Epidermal melanocyte (primary cell): ENCODE measurements at regions not wholly inside any gene's neighbourhood (a gene's known extent, or its start where the extent isn't known, plus 50 kb on each side); places are given as distances from the start of the nearest gene placed in this dataset.
A peak's percentile ranks its signal among the peaks of the same experiment; 100 is the strongest.

Source experiments
- DNase-seq: peaks from one replicate; pipeline ENCODE4 v3.0.0; 2011; ENCODE audit warnings: low spot score; ENCODE audit not compliant: insufficient read length

DNA sequence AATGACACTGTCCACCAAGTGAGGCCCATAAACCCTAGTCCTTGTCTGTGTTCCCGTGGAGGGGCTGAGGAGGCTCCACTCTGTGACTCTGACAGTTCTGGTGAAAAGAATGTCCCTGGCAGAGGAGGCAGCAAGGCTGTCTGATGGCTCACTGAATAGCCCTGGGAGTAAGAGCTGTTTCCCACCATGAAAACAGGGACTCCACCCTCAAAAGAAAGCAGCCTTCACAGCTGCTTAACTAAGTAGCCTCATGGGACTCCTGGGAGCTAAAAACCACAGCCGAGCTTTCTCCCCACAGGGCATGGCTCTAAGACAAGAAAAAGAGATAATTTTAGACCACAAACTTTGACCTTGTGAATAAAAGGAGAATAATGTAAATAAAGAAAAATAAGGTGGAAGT is 135.1 kb upstream of the FRY start:
- peak; percentile 85 for DNase-seq

- DNase-seq = no peak
These were observed 133.0 kb upstream of the FRY start for GRCh38 chr13:31898378-31899071.

DNA sequence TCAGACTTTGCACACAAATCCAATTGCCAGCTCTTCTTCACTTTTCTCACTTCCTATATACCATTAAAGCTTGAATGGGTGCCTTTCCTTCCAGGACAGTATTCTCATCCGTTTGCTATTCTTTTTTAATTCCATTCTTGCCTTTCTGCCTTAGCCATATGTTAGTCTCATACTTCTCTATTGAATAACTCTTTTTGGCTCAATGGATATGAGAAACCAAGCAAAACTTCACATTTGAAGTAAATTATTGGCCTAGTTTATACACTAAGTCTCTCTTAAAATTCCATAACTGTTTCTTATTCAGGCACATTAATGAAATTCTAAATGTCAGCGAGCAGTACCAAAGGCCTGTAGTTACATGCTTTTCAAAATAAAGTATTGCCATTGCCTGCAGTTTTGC is 129.6 kb upstream of the FRY start:
- DNase-seq = no peak

DNA sequence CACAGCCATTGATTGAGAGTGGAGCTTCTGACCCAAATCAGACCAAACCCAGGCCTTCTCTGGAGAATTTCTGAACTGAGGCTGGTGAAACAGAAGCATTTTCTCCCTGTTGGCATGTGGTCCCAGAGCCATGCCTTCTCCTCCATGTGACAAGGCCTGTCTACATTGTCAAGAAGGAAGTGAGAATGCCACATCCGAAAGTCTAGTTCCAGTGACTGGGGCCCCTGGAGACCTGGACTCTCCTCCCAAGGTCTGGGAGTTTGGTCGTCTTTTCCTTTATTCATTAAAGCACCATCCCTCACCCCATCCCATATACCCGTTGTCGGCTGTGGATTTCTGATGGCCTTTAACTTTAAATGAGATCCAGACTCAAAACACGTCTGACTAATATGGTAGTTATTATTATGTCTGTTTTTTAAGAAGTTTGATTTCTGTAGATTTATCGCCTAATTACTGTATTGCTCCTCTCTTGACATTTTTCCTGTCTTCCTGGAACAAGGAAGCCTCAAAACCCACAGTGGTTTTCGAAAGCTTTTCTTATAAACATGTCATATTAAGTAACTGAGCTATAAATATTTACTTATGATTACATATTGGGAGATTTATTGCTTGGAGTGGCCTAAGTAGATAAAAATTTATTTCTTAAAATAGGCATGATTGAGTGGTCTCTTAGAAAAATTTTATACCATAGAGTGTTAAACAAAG is 128.3 kb upstream of the FRY start:
- no peak for DNase-seq

GRCh38 chr13:31904941-31905824 is 126.4 kb upstream of the FRY start:
- no peak for DNase-seq

GRCh38 chr13:31905961-31906360 is 125.6 kb upstream of the FRY start:
- no peak for DNase-seq

DNA sequence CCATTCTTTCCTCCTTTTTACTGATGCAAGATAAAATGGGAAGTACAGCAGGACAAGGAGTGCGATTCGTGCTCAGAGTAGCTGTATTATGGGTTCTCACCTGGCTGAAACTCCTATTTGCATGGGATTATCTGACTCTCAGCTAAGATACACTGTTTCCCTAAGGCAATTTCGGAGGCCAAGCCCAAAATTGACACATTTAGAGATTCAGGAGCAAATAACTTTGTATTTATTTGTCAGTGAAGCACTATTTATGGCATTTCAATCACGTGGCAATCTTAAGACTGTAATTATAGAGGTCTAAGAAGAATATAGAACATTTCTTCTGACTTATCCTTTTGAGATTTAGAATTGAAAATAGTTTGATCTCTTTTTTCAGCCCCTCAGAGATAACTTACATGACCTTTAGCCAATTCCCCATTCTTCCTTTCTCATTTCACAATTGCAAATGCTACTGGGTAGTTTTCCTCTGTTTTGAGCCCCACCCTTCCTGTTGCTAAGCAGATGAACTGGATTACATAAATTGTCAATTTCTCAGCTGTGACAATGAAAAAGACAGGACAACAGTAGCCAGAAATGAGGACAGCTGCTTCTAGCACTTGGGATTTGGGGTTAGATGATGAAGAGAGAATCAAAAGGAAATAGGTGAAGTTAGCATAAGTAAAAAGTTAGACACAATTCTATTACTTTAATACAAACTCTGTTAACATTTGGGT is 122.7 kb upstream of the FRY start:
- no peak for DNase-seq

GRCh38 chr13:31909864-31910551 is 121.6 kb upstream of the FRY start:
- DNase-seq = no peak

- DNase-seq = no peak
These were observed 120.9 kb upstream of the FRY start for GRCh38 chr13:31910633-31911032.

DNA sequence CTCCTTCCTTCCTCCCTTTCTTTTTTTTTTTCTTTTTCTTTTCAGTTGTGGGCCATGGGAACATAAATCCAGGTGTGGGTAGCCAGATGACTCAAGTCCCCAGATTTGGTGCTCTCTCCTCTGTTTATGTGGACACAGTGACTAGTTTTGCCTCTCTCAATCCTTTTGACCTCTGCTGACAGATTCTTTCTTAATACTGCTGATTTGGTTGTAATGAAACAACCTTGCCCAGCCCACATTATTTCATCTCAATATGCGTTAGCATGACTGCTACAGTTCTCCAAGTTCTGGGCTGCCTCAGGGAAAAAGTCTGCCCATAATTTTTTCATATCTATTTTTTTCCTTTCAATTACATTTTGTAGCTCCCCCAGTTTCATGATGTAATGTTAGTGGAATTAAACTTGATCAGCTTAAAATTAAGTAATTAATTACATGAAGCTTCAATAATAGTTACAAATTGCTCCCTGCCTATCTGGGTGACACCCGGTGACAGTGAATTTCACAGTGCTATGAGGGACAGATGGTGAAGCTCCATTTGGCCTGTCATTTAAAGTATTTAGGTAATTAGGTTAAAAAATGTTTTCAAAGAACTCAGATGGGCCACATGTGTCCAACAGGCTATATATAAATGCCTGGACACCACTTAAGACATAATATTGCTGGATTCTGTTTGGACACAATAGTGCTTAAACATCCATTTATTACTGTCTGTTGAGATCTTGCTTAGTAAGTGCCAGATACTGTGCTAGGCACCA is 118.8 kb upstream of the FRY start:
- no peak for DNase-seq

DNA sequence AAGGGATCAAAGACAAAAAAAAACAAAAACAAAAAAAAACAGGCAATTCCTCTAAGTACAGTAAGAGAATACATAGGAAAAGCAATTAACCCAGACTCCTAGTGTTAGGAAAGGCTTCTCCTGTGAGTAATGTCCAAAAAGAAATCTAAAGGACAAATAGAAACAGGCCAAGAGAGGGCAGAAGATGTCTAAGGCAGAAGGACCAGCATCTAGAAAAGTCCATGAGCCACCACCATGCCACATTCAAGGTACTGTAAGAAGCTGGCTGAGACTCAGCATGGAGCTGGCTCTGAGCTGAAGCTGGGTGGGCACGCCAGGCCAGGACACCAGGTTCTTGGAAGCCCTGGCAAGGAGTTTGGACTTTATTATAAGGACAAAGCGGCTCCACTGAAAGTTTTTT is 118.1 kb upstream of the FRY start:
- no peak for DNase-seq

DNA sequence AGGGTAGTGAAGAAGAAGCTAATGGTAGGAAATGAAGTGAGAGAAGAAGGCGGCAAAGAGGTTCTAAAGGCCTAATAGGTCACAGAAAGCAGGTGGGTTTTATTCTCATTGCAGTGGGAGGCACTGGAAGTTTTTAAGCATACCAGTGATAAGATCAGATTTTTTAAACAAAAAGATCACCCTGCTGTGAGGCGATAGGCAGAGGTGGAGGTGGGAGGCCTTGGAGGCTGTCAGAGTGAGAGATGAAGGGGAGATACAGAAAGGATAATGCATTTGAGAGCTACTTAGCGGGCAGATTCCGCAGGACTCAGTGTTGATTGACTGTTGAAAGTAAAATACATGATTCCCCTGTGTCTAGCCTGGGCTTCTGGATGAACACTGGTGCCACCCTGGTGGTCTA is 116.7 kb upstream of the FRY start:
- DNase-seq = no peak

DNA sequence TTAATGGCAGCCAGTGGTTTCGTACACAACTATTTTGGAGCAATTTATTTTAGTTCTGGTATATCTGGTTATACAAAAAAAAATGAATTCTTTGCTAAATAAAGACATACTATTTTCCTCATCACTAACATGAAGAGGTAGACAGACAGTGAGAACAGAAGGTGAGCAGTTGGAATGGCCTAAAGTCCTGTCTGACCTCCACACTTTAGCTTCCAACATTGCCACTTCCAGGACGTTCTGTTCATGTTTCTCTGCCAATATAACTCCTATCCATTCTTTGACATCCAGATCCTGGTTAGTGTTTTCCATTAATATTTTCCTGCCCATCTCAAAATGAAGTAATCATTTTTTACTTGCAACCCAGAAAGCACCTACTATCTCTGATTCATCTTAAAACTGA is 112.9 kb upstream of the FRY start:
- DNase-seq = no peak

- DNase-seq = no peak
These were observed 112.3 kb upstream of the FRY start for GRCh38 chr13:31919241-31919640.

DNA sequence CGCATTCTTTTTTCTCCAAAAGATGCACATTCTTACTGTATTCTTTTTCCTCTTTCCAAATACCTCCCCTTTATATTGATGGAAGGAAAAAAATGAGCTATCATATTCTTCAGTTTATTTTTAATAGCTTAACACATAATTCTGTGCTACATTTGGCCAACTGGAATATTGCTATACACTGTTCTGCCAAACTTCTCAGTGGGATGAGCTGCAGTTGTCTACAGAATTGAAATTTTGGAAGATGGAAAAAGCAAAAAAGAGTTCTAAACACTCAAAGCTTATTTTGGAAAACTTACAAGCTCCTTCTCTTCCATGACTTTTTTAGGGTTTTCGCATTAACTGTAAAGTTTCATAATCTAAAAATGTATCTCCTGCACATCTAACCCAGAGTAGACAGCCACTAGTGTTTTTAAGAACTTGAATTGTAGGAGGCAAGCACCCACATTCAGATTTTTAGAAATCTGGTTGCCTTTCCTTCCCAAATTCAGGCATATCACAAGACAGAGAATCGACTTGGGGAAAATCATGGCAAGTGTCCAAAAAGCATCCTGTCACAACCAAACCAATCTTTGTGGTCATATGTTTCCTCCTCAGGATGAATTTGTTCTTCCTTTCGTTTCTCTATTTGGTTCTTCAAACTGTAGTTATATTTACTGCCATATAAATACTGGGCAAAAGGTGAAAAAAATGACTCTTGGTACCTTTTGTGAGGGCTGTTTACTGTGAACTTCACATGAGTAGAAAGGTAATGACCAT is 111.4 kb upstream of the FRY start:
- no peak for DNase-seq

DNA sequence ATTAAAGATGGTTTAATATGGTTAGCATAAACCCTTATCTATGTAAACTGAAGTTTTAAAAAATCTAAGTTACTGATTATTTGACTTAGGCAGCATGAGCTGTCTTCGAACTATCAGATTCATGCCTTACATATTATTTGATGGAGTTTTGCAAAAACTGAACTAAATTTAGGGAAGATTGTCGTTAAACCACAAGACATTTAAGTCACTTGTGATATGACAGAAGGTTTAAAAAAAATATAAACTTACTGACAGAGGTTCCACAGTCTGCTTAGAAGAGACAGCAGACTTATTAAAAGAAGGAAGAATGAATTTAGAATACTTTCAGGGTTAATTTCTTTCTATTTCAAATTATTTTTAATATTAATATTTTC is 110.9 kb upstream of the FRY start:
- no peak for DNase-seq

DNA sequence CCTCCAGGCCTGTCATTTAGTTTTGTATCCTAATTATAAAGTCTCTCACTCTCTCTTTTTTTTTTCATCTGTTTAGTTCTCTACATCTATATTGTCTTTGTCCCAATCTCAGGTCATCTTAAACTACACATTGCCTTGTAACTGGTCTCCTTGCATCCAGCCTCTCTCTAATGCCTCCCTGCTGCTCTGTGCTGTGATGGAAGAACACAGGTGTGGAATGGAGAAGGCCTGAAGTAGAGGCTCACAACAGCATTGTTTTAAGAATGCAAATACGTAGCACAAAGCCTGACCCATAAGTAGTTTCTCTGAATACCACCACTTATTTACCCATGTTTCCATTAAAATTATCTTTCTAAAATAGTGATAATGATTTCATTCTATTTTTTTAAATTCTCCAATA is 108.8 kb upstream of the FRY start:
- no peak for DNase-seq

DNA sequence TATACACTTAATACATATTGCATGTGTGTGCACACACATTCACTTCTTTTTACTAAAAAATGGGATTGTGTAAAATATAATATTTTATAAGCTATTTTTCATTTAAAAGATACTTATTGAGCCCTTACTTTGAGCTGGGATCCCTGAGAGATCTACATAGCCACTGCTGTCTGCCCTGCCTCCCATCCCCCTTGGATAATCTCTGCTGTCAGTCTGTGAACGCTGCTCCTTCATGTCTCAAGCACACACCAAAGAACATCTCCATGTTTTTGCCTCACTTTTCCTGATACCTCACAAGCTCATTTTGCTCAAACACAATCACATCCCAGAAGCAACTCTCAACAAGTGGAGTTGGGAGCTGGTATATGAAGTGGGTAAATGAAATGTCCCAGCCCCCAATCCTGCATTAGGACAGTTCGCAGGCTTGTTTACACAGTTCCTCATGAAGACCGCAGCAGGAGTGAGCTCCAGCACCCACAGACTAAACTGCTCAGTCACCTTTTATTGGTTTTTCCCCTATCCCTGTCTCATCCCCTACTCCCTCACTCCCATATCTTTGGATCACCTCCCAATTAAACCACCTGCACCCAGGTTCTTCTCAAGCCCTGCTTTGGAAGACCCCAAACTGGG is 108.3 kb upstream of the FRY start:
- no peak for DNase-seq

DNA sequence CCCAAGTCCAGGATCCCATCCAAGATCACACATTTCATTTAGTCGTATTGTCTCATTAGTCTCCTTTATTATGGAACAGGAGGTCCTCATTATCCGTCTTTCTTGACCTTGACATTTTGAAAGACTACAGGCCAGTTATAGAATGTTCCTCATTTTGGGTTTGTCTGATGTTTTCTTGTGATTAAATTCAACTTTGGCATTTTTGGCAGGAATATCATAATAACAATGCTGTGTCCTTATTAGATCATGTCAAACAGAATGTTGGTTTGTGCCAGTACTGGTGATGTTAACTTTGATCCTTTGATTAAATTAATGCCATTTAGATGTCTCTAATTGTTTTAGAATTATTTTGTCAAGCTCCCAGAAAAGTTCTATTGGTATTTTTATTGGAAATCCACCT is 106.5 kb upstream of the FRY start:
- no peak for DNase-seq
